NCI-H187 treated with DMSO at 0.1 percent for 48 hours (cell line): ENCODE measurements at regions not wholly inside any gene's neighbourhood (a gene's known extent, or its start where the extent isn't known, plus 50 kb on each side); places are given as distances from the start of the nearest gene placed in this dataset.
"Not testable (repeated sequence)": the region's sequence is repeated elsewhere in the genome, so short reads cannot be mapped to it uniquely, and the experiment has no call there.

Experiments
- DNase-seq: peaks from one replicate; lab custom pipeline; 2025; lab: John Stamatoyannopoulos, UW

DNA sequence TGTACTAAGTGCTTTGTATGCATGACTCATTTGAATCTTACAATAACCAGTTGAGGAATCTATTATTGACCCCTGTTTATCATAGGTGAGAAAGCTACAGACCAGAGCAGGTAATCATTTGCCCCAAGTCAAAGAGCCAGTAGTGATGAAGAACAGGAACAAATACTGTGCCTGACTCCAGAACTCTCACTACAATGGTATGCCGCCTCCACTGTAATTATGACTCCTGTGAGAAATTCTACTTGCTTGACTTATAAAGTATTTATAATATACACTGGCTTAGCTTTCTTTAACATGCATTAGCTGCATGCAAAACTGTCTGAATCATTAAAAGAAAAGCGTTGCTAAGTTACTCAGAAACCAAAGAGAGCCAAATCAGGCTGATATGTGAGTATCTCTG, 92.6 kb downstream of the ZNF281 start:
- DNase-seq: no peak

DNA sequence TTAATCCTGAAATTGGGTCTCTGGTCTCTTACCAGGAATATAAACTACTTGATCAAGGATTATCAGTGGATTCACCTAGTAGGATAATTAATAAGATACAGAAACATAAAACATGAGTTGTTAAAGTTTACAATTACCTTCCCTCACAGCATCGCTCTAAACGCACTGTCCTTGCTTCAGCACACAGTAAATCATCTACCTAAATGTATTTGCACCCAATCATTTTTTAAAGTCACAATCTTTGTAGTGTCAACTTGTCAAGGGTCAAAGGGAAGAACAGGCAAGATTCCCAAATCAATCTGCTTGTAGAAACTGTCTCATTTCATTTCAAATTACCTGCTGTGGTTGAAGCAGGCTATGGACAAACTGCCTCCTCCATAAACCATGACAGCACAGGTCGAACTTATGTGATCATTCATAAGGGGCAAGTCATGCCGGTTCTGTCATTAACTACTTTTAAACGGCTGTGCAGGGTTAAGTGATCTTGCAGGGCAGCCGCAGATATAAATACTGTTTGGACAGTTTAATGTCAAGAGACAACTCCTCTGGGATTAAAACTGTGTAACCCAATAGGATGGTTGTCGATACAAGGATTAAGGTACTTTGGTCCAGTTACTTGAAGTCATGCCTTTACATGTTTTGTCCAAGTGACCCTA, 93.6 kb downstream of the ZNF281 start:
- DNase-seq: no peak

DNA sequence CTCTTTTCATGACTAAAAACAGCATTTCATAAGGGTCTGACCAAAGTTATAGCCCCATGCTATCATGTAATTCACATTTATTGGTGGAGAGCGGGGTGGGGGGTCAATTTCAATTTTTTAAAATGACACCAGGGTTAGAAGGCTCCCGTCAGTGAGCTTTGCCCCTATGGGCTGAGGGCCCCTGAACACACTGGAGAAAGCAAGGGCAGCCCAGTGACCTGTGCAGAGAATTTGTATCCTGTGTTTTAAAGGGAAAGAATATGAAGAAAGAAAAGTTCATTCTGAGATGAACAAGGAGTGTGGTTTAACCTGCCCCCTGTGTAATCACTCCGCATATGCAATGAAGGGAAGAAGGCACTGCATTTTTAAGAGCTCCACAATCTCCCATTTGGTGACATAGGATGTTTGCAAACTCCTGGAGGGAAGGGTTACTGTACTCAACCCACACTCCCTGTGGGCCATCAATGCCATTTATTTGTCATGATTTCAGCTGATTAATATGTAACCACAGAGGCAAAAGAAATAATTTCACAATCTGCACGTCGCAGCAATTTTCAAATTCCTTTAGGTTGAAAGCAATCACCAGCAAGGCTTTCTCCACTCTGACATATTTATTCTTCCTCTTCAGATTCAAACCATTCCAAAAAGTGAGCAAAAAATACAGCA, 95.6 kb downstream of the ZNF281 start:
- no peak for DNase-seq

DNA sequence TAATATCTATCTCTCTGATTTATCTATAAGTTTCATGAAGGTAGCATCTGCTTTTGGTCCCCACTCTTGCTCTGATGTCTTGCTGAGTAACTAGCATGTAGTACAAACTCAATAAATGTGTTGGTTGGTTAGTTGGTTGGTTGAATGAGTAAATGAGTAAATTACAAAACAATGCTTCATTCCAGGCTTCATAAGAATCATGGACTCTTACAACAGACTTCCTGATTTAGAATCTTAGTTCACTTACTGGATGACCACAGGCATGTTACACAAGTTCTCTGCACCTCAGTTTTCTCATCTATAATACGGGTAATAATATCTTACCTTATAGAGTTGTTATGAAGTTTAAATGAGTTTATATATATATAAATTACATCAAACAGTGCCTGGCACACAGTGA, 98.6 kb downstream of the ZNF281 start:
- no peak for DNase-seq

DNA sequence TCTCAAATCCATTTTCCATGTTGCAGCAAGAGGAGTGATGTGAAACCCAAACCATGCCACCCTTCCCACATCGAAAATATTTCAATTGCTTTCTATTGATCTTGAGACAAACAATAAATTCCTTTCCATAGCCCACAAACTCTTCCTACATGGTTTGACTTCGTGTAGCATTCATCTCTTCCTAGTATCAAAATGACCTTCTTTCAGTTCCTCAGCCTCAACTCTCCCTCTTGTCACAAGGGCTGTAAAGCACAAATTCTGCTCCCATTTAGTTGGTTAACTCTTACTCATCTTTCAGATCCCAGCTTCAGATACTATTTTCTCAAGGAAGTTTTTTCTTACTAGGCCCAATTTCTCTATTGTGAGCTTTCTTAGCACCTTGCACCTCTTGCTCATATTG, 99.0 kb downstream of the ZNF281 start:
- DNase-seq: no peak

DNA sequence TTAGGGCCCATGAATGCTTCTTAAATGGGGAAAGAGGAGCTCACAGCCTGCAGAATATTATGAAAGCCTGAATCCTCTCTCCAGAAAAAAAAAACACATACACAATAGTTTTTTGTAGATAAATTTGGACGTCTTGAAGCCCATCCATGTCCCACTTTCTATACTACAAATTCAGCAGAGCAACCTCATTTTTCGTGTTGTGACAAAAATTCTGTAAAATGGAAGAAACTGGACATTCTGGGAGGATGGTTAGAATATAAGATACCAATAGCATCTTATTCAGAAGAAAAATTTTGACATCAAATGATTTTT, 102.1 kb downstream of the ZNF281 start:
- DNase-seq: no peak

DNA sequence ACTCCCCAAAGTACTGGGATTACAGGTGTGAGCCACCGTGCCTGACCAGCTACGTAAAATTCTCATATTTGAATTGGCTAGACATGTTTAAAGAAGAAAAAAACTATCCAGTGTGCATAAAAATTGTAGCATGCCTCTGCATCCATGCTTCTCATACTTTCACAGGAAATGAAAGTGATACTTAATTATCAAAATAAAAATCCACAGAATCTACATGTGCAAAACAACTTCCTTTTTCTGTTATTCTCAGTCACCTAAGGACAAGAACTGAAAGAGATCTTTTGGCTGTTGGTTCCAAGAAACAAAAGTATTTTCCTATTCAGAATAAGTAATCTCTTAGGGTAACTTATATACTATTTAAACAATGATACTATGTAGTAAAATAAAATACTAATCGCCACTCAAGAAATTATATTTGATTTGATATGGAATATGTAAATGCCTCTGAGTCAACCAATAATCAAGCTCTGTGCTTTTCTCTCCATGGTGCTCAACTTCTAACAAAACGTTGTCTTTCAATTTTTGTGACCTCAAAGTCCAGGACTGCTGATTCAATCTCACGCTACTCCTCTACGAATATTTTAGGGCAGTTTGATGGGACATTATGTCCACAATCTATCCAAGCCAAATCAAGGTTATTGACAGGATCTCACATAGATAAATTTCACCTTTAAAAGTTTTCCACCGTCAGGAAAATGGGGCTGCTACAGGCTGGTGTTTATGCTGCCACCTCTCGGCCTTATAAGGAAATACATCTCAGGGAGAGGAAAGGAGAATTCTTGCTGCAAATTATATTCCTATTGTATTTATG, 102.7 kb downstream of the ZNF281 start:
- DNase-seq: no peak

DNA sequence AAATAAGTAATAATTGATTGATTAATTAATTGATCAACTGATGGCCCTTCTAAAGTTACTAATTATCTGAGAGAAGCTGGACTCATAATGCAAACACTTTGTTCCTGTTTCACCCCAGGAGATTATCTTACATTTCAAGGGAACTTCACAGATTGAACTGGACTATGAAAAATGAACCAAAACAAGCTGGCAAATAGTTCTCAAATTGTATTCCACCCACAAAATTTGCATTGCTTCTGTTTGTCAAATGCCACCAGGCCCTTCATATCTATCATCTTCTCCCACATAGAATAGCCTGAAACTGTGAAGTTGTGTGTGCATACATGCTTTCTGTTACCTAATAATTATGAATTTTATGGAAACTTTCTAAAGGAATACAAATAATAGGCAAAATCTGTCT, 104.0 kb downstream of the ZNF281 start:
- no peak for DNase-seq

DNA sequence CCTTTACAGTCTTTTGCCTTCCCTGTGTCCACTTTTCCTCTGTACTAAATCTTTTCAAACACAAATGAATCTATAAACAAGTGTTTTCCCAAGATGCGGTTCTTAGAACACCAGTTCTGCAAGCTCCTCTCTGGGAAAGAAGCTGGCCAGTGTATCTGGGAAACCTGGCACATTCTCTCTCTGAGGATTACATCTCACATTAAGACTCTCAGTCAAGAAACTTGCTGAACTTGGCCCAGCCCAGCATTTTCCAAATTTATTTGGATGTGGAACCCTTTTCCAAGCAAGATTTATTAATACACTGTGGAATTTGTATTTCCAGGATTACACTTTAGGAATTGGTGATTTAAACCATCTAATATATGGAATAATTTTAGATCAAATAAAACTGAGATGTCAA, 105.7 kb downstream of the ZNF281 start:
- DNase-seq: no peak

DNA sequence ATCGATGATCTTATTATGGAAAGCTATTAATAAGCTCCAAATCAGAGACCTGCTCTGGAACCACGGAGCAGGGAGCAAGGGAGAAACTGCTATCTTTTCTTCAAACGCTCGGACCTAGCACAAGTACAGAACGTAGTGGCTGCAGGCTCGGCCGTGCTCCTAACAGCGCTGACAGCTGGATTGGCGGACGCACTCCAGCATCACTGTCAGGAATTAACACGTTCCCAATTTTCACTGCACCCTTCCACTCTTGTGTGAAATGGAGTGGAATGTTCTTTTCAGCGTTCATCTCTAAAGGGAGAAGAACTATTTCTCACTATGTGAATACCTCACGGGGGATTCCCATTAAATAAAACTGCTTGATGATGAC, 106.9 kb downstream of the ZNF281 start:
- DNase-seq: no peak

DNA sequence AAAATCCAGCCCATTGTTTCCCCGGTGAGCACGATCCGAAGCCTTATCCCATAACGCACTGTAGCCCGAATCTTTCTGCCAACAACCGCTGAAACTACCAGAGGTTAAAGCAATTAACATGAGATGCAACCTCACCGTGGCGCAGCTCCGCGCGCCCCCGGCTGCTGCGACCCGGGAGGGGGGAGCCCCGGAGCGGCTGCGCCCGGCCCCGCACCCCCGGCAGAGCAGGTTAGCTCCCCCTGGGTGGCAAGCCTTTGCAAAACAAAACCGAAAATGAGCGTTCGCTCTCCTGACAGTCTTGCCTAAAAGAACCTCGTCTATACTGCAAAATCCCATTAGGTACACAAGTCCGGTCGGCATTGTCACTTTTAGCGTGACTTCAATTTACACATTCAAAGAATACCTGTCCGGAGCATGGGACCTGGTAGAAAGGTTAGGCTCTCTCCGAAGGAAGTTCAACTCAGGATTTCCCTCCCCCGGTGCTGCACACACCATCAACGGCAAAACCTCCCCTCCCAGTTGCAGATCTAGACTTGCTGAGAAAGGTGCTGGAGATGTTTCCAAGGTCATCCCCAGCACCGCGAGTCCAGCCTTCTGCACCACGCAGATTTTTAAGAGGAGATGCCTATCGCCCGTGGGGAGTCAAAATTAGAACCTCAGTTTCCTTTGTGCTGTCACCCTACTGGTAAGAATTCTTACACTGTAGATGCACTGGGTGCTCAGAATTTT, 107.5 kb downstream of the ZNF281 start:
- DNase-seq: no peak

DNA sequence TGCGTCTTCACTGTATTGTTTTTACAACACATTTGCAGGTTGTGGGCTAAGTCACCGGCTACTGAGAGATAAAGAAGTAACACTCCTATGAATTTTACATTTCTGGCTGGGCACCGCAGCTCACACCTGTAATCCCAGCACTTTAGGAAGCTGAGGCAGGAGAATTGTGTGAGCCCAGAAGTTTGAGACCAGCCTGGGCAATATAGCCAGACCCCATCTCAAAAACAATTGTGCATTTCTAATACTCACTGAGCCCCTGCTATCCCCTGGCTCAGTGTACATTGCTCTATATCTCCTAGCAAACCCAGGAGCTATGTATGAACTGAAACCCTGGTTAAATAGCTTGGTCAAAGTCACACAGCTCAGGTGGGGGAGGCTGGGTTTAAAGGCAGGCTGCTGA, 108.7 kb downstream of the ZNF281 start:
- DNase-seq: no peak

DNA sequence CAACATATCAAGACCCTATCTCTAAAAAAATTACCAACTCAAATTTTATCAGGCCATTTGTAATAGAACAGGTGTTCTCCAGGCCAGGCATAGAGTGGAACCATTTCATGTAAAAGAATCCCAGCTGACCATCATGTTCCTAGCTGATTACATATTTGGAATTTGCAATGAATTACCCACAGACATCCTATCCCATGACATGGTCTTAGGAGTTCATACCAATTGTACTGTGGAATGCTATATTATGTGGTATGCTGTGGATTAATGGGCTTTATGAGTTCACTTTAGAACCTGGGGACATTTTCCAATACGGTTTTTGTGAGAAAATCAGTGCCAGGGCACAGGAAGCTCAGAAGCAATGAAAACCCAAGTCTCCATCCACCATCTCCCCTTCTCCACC, 110.3 kb downstream of the ZNF281 start:
- no peak for DNase-seq

DNA sequence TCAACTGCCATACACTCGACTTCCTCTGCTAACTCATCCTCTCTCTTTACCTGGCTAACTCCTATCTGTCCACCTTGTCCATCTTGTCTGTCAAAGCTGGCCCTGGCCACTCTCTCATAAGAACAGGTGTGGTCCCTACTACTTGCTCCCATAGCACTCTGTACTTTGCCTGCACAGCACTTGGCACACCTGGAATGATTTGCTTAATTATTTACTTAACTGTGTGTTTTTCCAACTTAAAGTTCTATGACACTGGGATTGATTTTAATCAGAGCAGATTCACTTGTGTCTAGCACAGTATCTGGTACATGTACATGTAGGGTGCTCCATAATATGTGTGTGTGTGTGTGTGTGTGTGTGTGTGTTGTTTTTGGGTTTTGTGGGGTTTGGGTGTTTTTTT, 111.6 kb downstream of the ZNF281 start:
- DNase-seq: no peak

DNA sequence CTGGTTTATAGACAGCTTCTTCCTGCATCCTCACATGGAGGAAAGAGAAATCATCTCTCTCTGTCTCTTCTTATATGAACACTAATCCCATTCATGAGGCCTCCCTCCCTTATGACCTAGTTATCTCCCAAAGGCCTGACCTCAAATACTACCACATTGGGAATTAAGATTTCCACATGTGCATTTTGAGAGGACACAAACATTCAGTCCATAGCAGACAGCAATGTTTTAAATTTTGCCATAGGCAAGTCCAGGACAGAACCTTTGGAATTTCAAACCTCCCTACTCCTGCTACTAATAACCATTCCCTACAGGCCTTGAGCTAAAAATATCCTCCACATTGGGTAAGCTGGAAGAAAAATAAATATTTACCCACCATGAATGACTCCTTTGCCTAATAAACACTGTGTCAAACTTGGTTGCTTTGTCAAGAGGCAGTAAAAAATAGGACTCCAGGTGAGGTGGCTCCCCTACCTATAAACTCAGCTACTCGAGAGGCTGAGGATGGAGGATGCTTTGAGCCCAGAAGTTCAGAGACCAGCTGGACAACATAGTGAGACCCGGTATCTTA, 113.7 kb downstream of the ZNF281 start:
- no peak for DNase-seq

DNA sequence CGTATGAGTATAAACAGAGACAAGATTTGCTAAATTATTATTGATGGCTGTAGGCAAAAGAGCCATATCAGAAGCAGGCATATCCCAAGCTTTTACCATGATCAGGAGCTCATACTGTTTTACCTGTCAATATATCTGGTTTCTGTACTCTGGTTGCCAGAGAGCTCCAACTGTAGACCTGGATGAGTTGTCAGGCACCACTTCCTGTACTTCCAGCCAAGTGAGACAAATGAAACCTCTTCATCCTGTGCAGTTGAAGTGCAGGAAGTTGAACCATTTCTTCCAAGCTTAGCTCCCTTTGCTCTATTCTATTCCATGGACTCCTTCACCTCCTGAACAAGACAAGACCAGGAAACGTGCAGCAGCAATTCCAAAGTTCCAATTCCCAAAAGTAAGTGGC, 115.6 kb downstream of the ZNF281 start:
- DNase-seq: no peak

DNA sequence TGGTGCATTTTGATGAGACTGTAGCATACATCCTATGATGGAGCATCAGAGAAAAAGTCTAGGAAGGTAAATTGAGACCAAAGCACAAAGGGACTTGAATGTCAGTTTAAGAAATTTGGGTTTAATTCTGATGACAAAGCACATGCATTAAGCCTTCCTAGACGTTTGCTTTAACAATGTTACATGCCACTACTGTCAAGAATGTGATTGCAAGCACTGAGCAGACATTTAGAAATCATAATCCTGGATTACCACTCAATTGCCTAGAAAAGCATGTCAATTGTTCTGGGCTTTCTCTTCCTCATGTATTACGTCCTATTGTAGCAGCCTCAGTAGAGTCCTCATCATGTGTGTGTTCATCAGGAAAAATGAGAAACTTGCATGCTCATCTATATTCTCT, 117.1 kb downstream of the ZNF281 start:
- no peak for DNase-seq

DNA sequence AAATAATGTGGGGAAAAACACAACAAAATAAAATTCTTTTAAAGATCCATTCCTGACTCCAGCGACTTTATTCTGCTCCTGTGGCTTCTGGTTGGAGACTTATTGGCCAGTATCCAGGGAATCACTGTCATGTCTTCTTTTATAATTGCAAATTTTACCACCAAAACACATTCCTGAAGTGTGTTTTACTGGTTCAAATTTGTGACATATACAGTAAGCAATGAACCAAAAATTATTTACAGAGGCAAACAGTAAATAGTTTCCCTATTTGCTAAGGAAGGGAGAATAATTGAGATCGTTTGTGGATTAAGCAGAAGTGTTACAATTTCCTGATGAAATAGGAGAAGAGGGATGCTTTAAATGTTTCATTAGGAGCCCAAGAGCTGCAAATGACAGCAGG, 118.7 kb downstream of the ZNF281 start:
- no peak for DNase-seq

DNA sequence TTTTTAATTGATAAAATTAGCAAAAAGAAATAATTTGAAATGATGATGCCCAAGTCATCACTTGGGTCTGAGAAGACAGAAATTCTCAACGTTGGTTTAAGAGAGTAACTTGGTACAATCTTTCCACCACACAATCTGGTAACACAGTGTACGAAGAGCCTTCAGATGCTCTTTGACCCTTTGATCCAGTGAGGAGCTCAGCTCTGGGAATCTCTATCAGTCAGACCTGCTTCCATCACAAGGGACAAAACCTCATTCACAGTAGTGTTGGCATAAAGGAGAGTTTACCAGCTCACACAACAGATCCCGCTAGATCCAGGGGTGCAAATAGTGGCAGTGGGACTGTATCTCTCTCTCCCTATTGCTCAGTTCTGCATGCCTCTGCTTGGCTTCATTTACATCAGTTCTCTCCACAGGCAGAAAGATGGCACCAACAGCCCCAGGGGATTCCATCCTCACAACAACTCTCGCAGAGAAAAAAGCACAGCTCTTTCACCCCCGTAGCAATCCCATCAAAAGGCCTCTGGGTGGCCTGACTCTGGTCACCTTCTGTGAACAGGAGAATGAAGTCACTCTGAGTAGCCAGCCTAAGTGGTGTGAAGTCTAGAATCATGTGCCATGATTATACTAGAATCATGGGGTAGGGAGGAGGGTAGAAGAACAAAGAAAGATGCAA, 119.7 kb downstream of the ZNF281 start:
- DNase-seq: no peak

DNA sequence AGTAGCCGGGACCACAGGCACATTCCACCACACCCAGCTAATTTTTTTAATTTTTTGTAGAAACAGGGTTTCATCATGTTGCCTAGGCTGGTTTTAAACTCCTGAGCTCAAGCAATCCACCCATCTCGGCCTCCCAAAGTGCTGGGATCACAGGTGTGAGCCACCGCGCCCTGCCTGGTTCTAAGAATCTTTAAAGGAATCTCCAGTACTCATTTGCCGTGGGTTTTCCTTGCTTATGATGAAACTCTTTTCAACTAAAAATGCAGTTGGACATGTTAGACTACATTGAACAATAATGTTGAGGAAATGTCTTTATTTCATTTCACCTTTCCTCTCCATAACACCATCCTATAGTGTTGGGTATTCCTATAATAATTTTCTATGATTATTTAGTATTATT, 121.6 kb downstream of the ZNF281 start:
- DNase-seq: no peak

DNA sequence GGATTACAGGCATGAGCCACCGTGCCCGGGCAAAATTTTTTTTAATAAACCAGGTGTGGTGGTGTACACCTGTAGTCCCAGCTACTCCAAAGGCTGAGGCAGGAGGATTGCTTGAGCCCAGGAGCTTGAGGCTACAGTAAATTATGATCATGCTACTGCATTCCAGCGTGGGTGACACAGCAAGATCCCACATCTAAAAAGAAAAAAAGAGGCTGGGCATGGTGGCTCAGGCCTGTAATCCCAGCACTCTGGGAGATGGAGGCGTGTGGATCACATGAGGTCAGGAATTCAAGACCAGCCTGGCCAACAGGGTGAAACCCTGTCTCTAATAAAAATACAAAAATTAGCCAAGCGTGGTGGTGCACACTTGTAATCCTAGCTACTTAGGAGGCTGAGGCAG, 125.6 kb downstream of the ZNF281 start:
- not testable (repeated sequence) for DNase-seq
